GM12878 (cell line): ENCODE measurements at regions not wholly inside any gene's neighbourhood (a gene's known extent, or its start where the extent isn't known, plus 50 kb on each side); places are given as distances from the start of the nearest gene placed in this dataset.

Experiments used
- BACH1 ChIP-seq: fragments of 450-650 bp; IDR thresholded peaks from 2 replicates; pipeline ENCODE4 v1.6.1; 2017; ENCODE audit warnings: mild to moderate bottlenecking, borderline replicate concordance
- CEBPB ChIP-seq, 2 experiments: fragments of 150-350 bp in 1 of 2; IDR thresholded peaks; 2 replicates each; pipeline ENCODE4 v1.6.1; 2012 to 2014; ENCODE audit warnings: low read depth in 2 of 2, low read length in 2 of 2, borderline replicate concordance in 1 of 2, inconsistent platforms in 1 of 2
- CTCF ChIP-seq, 3 experiments: IDR thresholded peaks in 2 of 3; conservative IDR thresholded peaks in 1 of 3; 2 replicates each; pipeline ENCODE4 v1.5.1; 2011; ENCODE audit warnings: low read depth in 3 of 3, low read length in 3 of 3, mild to moderate bottlenecking in 3 of 3, control low read depth in 2 of 3, moderate library complexity in 2 of 3, inconsistent platforms in 1 of 3, mixed read lengths in 1 of 3; ENCODE audit not compliant: control insufficient read depth in 2 of 3, insufficient read depth in 1 of 3; ENCODE audit errors: extremely low read depth in 1 of 3
- EZH2 ChIP-seq: IDR thresholded peaks from 2 replicates; pipeline ENCODE4 v1.6.1; 2012; ENCODE audit warnings: low read depth, mild to moderate bottlenecking, control low read depth, inconsistent platforms, low read length, borderline replicate concordance; ENCODE audit not compliant: control insufficient read depth
- FOXK2 ChIP-seq: fragments of 450-650 bp; IDR thresholded peaks from 2 replicates; pipeline ENCODE4 v1.6.1; 2017; ENCODE audit warnings: mild to moderate bottlenecking, moderate library complexity
- FOXM1 ChIP-seq: IDR thresholded peaks from 2 replicates; pipeline ENCODE4 v1.6.1; 2012; ENCODE audit warnings: low read depth, mild to moderate bottlenecking, inconsistent platforms, low read length, moderate library complexity
- PKNOX1 ChIP-seq: fragments of 450-650 bp; IDR thresholded peaks from 2 replicates; pipeline ENCODE4 v1.6.1; 2016; ENCODE audit warnings: mild to moderate bottlenecking
- SP1 ChIP-seq: IDR thresholded peaks from one replicate; pipeline ENCODE4 v1.6.1; 2011; ENCODE audit warnings: low read depth, low read length
- TAF1 ChIP-seq: IDR thresholded peaks from 2 replicates; pipeline ENCODE4 v1.6.1; 2011; ENCODE audit warnings: mild to moderate bottlenecking, low read depth, low read length, borderline replicate concordance
- ZBED1 ChIP-seq: IDR thresholded peaks from 2 replicates; pipeline ENCODE4 v1.6.1; 2016; ENCODE audit warnings: borderline replicate concordance

GRCh38 chr15:39102431-39102830 lies 478.4 kb upstream of the THBS1 start:
- no peak for TF ChIP-seq CTCF (IDR thresholded peaks at IDR 0.05 in 2 of 3, conservative IDR thresholded peaks at IDR 0.05 in 1 of 3; ENCODE audit: control insufficient read depth in 2 of 3, extremely low read depth in 1 of 3, insufficient read depth in 1 of 3, low read depth in 3 of 3, low read length in 3 of 3)
- no peak for TF ChIP-seq FOXK2
- no peak for TF ChIP-seq BACH1
- no peak for TF ChIP-seq TAF1
- TF ChIP-seq FOXM1 = no peak
- TF ChIP-seq EZH2 = no peak
- no peak for TF ChIP-seq CEBPB (IDR thresholded peaks at IDR 0.05; ENCODE audit: borderline replicate concordance in 1 of 2, low read depth in 2 of 2, low read length in 2 of 2)
- TF ChIP-seq SP1 = no peak
- TF ChIP-seq PKNOX1 = no peak
- no peak for TF ChIP-seq ZBED1
